IPS-20b (cell line): ENCODE measurements at regions not wholly inside any gene's neighbourhood (a gene's known extent, or its start where the extent isn't known, plus 50 kb on each side); places are given as distances from the start of the nearest gene placed in this dataset.

Experiments
- H3K27ac ChIP-seq: one replicate; pipeline ENCODE4 v1.5.1; 2013; ENCODE audit warnings: low read length
- H3K27me3 ChIP-seq: 2 replicates; pipeline ENCODE4 v1.6.1; 2013; ENCODE audit warnings: mild to moderate bottlenecking, low read length, inconsistent platforms; ENCODE audit not compliant: insufficient read depth
- H3K36me3 ChIP-seq: 2 replicates; pipeline ENCODE4 v1.6.1; 2013; ENCODE audit warnings: low read depth, mild to moderate bottlenecking, inconsistent platforms, low read length, moderate library complexity; ENCODE audit not compliant: insufficient read depth
- H3K4me1 ChIP-seq: 2 replicates; pipeline ENCODE4 v1.6.1; 2013; ENCODE audit warnings: mild to moderate bottlenecking, control low read depth, inconsistent platforms, low read length, moderate library complexity; ENCODE audit not compliant: insufficient read depth
- H3K4me3 ChIP-seq: 2 replicates; pipeline ENCODE4 v1.5.1; 2013; ENCODE audit warnings: mild to moderate bottlenecking, low read length, inconsistent platforms
- H3K9ac ChIP-seq: 2 replicates; pipeline ENCODE4 v1.6.1; 2013; ENCODE audit warnings: low read depth, mild to moderate bottlenecking, inconsistent platforms, low read length, moderate library complexity
- H3K9me3 ChIP-seq: 2 replicates; pipeline ENCODE4 v1.6.1; 2013; ENCODE audit warnings: mild to moderate bottlenecking, low read depth, low read length, inconsistent platforms; ENCODE audit not compliant: insufficient read depth

- no peak overlapping the region for H3K9ac ChIP-seq
- H3K27ac ChIP-seq, result no peak overlapping the region
- H3K27me3 ChIP-seq, result no peaks in the 10 kb centered on the region
- H3K9me3 ChIP-seq, result no peaks in the 10 kb centered on the region
- H3K4me3 ChIP-seq, result no peak overlapping the region
- no peaks in the 10 kb centered on the region for H3K36me3 ChIP-seq
- H3K4me1 ChIP-seq, result no peaks in the 10 kb centered on the region
Observed at GRCh38 chr10:14448197-14448990, 117.7 kb upstream of the FRMD4A start.

- H3K27ac ChIP-seq, result no peak overlapping the region
- H3K4me1 ChIP-seq, result no peaks in the 10 kb centered on the region
- H3K36me3 ChIP-seq, result no peaks in the 10 kb centered on the region
- no peaks in the 10 kb centered on the region for H3K9me3 ChIP-seq
- no peak overlapping the region for H3K4me3 ChIP-seq
- H3K27me3 ChIP-seq, result no peaks in the 10 kb centered on the region
- no peak overlapping the region for H3K9ac ChIP-seq
Observed at GRCh38 chr10:14447094-14447839, 116.5 kb upstream of the FRMD4A start.

GRCh38 chr10:14439451-14440259 lies 108.9 kb upstream of the FRMD4A start:
- Histone ChIP-seq H3K4me1 (no peaks in the 10 kb centered on the region), H3K9ac (no peak overlapping the region), H3K27me3 (no peaks in the 10 kb centered on the region), H3K4me3 (no peak overlapping the region), H3K27ac (no peak overlapping the region), H3K36me3 (no peaks in the 10 kb centered on the region), H3K9me3 (no peaks in the 10 kb centered on the region)

- peaks cover 3% of the 10 kb centered on the region; the same call in 1 of the 2 replicates for H3K4me1 ChIP-seq
- no peaks in the 10 kb centered on the region for H3K27me3 ChIP-seq
- no peak overlapping the region for H3K9ac ChIP-seq
- H3K4me3 ChIP-seq, result no peak overlapping the region
- H3K9me3 ChIP-seq, result no peaks in the 10 kb centered on the region
- no peak overlapping the region for H3K27ac ChIP-seq
- no peaks in the 10 kb centered on the region for H3K36me3 ChIP-seq
Observed at GRCh38 chr10:14438576-14438975, 107.9 kb upstream of the FRMD4A start.

- H3K27ac ChIP-seq, result no peak overlapping the region
- H3K4me1 ChIP-seq, result peaks cover 3% of the 10 kb centered on the region; the same call in 1 of the 2 replicates
- H3K9me3 ChIP-seq, result no peaks in the 10 kb centered on the region
- no peaks in the 10 kb centered on the region for H3K36me3 ChIP-seq
- H3K9ac ChIP-seq, result no peak overlapping the region
- H3K27me3 ChIP-seq, result no peaks in the 10 kb centered on the region
- no peak overlapping the region for H3K4me3 ChIP-seq
Observed at GRCh38 chr10:14438057-14438456, 107.3 kb upstream of the FRMD4A start.

GRCh38 chr10:14435976-14436632 lies 105.4 kb upstream of the FRMD4A start:
- H3K4me3 ChIP-seq, result no peak overlapping the region
- H3K4me1 ChIP-seq, result peaks cover 3% of the 10 kb centered on the region; the same call in 1 of the 2 replicates
- no peaks in the 10 kb centered on the region for H3K9me3 ChIP-seq
- no peak overlapping the region for H3K27ac ChIP-seq
- H3K36me3 ChIP-seq, result no peaks in the 10 kb centered on the region
- no peak overlapping the region for H3K9ac ChIP-seq
- H3K27me3 ChIP-seq, result no peaks in the 10 kb centered on the region

- no peak overlapping the region for H3K4me3 ChIP-seq
- no peak overlapping the region for H3K27ac ChIP-seq
- H3K4me1 ChIP-seq, result peaks cover 27% of the 10 kb centered on the region
- no peaks in the 10 kb centered on the region for H3K9me3 ChIP-seq
- H3K27me3 ChIP-seq, result no peaks in the 10 kb centered on the region
- no peak overlapping the region for H3K9ac ChIP-seq
- no peaks in the 10 kb centered on the region for H3K36me3 ChIP-seq
Observed at GRCh38 chr10:14433147-14433546, 102.4 kb upstream of the FRMD4A start.

GRCh38 chr10:14431868-14432267 lies 101.1 kb upstream of the FRMD4A start:
- Histone ChIP-seq H3K27ac (no peak overlapping the region), H3K9me3 (no peaks in the 10 kb centered on the region), H3K9ac (no peak overlapping the region), H3K4me3 (no peak overlapping the region), H3K27me3 (no peaks in the 10 kb centered on the region), H3K4me1 (peaks cover 33% of the 10 kb centered on the region), H3K36me3 (no peaks in the 10 kb centered on the region)

GRCh38 chr10:14429043-14429700 lies 98.4 kb upstream of the FRMD4A start:
- Histone ChIP-seq H3K4me3 (peak overlapping the region; percentile 59), H3K9me3 (no peaks in the 10 kb centered on the region), H3K27ac (peak overlapping the region; percentile 60), H3K27me3 (no peaks in the 10 kb centered on the region), H3K4me1 (peaks cover 43% of the 10 kb centered on the region), H3K9ac (peak overlapping the region; percentile 45; the same call in 1 of the 2 replicates), H3K36me3 (no peaks in the 10 kb centered on the region)

- Histone ChIP-seq H3K36me3 (no peaks in the 10 kb centered on the region), H3K9ac (0 out of 2 replicates have a peak overlapping the region, but pooled peaks have one; percentile 10), H3K27ac (no peak overlapping the region), H3K9me3 (no peaks in the 10 kb centered on the region), H3K4me3 (no peak overlapping the region), H3K4me1 (peaks cover 33% of the 10 kb centered on the region; the same call in 1 of the 2 replicates), H3K27me3 (no peaks in the 10 kb centered on the region)
Observed at GRCh38 chr10:14425034-14425433, 94.3 kb upstream of the FRMD4A start.
